ENCODE measurements at regions not wholly inside any gene's neighbourhood (a gene's known extent, or its start where the extent isn't known, plus 50 kb on each side); places are given as distances from the start of the nearest gene placed in this dataset.

DNA sequence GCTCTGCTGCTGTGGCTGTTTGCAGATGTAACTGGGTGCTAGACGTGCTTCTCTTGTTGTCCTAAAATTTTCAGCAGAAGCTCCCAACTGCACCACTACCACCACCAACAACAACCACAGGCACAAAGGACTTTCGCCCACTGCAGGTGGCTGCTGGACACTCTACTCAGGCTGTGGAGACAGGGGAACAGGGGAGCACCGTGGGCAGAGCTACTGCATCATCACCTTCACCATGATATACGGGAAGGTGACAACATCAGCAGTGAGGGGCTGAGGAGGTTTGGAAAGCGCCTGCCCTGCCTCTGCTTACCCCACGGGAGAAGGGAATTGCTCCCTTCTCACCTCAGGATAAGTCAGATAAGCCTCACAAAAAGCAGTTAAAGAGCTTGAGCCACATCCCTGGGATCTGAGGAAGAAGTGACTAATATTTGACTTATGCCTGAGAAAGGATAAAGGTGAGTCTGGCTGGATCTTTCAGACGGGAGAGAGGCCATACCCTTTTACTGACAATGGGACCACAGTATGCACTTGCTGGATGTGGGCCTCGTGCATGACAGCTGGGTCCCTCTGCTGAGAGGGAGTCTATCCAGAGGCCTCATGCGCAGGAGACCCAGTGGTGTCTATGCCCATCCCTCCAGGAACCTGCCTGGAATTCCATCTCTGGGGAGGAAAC is 217.6 kb downstream of the KLF6 start:
- TF ChIP-seq, protein P1, sequence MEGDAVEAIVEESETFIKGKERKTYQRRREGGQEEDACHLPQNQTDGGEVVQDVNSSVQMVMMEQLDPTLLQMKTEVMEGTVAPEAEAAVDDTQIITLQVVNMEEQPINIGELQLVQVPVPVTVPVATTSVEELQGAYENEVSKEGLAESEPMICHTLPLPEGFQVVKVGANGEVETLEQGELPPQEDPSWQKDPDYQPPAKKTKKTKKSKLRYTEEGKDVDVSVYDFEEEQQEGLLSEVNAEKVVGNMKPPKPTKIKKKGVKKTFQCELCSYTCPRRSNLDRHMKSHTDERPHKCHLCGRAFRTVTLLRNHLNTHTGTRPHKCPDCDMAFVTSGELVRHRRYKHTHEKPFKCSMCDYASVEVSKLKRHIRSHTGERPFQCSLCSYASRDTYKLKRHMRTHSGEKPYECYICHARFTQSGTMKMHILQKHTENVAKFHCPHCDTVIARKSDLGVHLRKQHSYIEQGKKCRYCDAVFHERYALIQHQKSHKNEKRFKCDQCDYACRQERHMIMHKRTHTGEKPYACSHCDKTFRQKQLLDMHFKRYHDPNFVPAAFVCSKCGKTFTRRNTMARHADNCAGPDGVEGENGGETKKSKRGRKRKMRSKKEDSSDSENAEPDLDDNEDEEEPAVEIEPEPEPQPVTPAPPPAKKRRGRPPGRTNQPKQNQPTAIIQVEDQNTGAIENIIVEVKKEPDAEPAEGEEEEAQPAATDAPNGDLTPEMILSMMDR (IDR thresholded peaks at IDR 0.05): no peak
- TF ChIP-seq RFX5 (IDR thresholded peaks at IDR 0.05; ENCODE audit: low read length) (no peak), TCF12 (IDR thresholded peaks at IDR 0.05) (no peak)

All from SK-N-SH (cell line).